SK-N-DZ (cell line): ENCODE measurements at regions not wholly inside any gene's neighbourhood (a gene's known extent, or its start where the extent isn't known, plus 50 kb on each side); places are given as distances from the start of the nearest gene placed in this dataset.
"Not testable (repeated sequence)": the region's sequence is repeated elsewhere in the genome, so short reads cannot be mapped to it uniquely, and the experiment has no call there.

ENCODE experiments used
- DNase-seq: peaks from one replicate; pipeline ENCODE4 v3.0.0-alpha.2; 2015; ENCODE audit warnings: low spot score

DNA sequence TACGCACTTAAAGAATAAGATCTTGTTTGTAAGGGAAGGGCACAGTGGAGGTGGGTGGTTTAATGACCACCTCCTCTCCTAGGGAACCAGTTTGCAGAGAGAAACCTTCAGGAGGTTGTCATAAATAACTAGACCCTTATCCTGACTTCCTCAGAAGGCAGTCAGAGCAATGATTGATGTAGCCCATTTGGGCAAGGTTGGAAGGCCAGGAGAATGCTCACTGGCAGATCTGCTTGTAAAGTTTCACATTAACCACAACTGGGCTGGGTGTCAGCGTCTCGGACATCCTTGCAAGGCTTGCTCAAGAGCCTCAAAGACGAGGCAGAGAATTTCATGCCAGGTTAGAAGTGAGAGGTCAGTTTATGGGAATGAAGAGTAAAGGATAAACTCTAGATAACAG is 87.6 kb upstream of the TRABD2B start:
- no peak for DNase-seq

GRCh38 chr1:48082271-48082962 is 85.2 kb upstream of the TRABD2B start:
- peak; percentile 58 for DNase-seq

GRCh38 chr1:48080331-48081255 is 83.4 kb upstream of the TRABD2B start:
- no peak for DNase-seq

- DNase-seq, result no peak
Observed at GRCh38 chr1:48079096-48079495, 81.9 kb upstream of the TRABD2B start.

DNA sequence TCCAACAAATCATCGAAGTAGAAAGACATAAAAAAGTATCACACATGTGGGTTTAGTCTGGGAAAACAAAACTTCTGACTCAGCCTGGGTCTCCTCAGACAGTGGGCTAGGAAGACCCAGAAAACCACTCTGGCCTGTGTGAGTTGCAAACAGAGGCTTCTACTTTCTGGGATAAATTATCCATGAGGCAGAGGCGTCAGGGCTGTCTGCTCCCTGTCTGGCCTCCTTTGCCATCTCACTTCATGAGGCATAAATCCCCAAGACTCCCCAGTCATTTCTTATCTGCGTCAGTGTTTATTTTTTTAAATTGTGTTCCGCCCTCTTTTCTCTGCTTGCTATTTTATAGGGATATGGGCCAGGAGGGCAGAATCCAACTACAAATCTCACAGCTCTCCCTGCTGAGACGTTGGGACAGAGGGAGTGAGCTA is 80.6 kb upstream of the TRABD2B start:
- no peak for DNase-seq

- DNase-seq, result no peak
Observed at GRCh38 chr1:48076017-48076416, 78.8 kb upstream of the TRABD2B start.

- no peak for DNase-seq
Observed at GRCh38 chr1:48073798-48074530, 76.8 kb upstream of the TRABD2B start.

DNA sequence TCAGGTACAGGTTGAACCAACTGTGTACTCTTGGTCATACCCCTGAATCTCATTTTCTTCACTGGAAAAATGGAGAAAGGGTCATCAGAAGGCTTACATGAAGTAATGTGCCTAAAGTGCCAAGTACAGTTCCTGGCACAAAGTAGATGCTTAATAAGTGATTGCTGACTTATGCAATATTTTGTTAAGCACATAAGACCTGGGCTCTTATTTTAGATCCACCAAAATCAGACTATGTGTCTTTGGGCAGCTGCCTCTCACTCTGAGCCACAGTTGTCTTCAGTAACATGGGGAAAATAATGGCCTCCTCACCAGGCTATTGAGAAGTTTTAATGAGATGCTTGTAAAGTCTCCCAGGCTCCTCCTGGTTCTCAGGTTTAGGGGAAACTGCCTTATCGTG is 74.3 kb upstream of the TRABD2B start:
- DNase-seq, result no peak

- DNase-seq, result no peak
Observed at GRCh38 chr1:48070396-48070750, 73.2 kb upstream of the TRABD2B start.

- no peak for DNase-seq
Observed at GRCh38 chr1:48069662-48070395, 72.6 kb upstream of the TRABD2B start.

- no peak for DNase-seq
Observed at GRCh38 chr1:48068206-48068605, 71.0 kb upstream of the TRABD2B start.

- no peak for DNase-seq
Observed at GRCh38 chr1:48066936-48067335, 69.8 kb upstream of the TRABD2B start.

DNA sequence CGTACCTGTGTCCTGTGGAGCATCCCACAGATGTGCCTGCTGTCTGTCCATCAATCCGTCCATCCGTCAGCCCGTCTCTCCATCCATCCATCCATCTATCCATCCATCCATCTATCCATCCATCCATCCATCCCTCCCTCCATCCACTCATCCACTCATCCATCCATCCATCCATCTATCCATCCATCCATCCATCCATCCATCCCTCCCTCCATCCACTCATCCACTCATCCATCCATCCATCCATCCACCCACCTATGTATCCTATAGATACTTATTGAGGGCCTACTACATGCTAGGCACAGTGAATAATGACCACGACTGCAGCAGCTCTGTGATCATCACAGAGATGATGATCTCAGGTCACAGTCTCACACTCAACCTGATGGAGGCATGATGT is 67.5 kb upstream of the TRABD2B start:
- not testable (repeated sequence) for DNase-seq

- DNase-seq, result no peak
Observed at GRCh38 chr1:48062353-48062752, 65.2 kb upstream of the TRABD2B start.

- DNase-seq, result peak; percentile 59
Observed at GRCh38 chr1:48061162-48062136, 64.3 kb upstream of the TRABD2B start.

DNA sequence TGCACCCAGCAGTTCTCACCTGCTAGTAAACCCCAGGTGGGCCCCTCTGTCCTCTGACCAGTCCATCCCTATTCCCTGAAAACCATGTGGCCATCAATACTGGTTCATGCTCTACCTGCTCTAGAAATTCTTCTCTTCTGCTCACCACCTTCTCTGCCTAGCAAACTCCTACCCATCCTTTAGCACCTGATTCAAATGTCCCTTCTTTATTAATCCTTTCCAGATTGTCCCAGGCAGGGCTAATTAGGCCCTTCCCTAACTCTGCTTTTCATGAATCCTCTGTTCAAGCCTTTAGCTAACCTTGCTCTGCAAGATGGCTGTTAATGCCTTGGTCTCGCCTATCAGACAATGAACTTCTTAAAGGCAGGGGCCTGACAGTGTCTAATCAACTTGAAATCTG is 62.1 kb upstream of the TRABD2B start:
- no peak for DNase-seq

GRCh38 chr1:48058135-48059025 is 61.2 kb upstream of the TRABD2B start:
- no peak for DNase-seq

DNA sequence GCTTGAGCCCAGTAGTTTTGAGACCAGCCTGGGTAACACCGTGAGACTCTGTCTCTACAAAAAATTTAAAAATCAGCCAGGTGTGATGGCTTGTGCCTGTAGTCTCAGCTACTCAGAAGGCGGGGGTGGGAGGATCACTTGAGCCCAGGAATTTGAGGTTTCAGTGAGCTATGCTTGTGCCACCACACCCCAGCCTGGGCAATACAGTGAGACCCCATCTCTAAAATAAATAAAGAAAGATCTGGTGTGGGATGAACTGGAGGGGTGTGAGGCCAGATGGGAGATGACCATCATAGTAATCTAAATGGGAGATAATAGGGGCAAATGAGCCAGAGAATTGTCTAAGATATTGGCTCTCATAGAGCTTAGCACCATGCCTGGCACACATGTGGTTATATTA is 60.1 kb upstream of the TRABD2B start:
- no peak for DNase-seq
